ENCODE measurements at regions not wholly inside any gene's neighbourhood (a gene's known extent, or its start where the extent isn't known, plus 50 kb on each side); places are given as distances from the start of the nearest gene placed in this dataset.

GRCh38 chr11:45023065-45023365 lies 72.3 kb upstream of the TP53I11 start:
- Histone ChIP-seq H3K4me3 (no peak overlapping the region), H3K36me3 (no peaks in the 10 kb centered on the region), H3K27ac (no peak overlapping the region), H3K4me1 (ENCODE audit: insufficient read depth) (peaks cover 7% of the 10 kb centered on the region), H3K27me3 (no peaks in the 10 kb centered on the region), H3K9me3 (no peaks in the 10 kb centered on the region)
- 65 to 73% (median 71%) methylated on average over 5 of the region's 5 CpGs for WGBS, 3 donors
- no peak for TF ChIP-seq POLR2A (IDR thresholded peaks at IDR 0.05)
- no peak for TF ChIP-seq EP300 (IDR thresholded peaks at IDR 0.05)
- TF ChIP-seq, protein P1, sequence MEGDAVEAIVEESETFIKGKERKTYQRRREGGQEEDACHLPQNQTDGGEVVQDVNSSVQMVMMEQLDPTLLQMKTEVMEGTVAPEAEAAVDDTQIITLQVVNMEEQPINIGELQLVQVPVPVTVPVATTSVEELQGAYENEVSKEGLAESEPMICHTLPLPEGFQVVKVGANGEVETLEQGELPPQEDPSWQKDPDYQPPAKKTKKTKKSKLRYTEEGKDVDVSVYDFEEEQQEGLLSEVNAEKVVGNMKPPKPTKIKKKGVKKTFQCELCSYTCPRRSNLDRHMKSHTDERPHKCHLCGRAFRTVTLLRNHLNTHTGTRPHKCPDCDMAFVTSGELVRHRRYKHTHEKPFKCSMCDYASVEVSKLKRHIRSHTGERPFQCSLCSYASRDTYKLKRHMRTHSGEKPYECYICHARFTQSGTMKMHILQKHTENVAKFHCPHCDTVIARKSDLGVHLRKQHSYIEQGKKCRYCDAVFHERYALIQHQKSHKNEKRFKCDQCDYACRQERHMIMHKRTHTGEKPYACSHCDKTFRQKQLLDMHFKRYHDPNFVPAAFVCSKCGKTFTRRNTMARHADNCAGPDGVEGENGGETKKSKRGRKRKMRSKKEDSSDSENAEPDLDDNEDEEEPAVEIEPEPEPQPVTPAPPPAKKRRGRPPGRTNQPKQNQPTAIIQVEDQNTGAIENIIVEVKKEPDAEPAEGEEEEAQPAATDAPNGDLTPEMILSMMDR (IDR thresholded peaks at IDR 0.05) = no peak
- no peak for DNase-seq
- intact Hi-C loops (cut with DNase I) = no loop called here

DNA sequence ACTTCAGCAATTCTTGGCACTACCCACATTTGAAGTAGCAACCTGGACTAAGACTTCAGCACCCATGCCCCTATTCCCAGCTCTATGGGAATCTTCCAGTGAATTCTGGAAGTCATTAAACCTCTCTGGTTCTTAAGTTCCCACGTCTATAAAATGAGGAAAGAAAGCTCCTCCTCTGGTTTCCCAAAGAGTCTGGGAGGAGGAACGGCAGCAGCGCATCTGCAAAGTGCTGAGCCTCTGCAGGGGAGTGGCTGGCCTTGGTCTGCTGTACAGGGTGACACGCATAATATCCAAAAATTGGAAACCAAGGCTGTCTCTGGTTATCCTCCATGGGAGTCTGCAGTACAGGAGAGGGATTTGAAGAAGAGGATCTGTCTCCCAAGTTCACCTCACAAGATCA lies 73.6 kb upstream of the TP53I11 start:
- no peaks in the 10 kb centered on the region for H3K9me3 ChIP-seq
- no peaks in the 10 kb centered on the region for H3K36me3 ChIP-seq
- DNase-seq = no peak
- WGBS, 3 donors = 45 to 58% (median 48%) methylated on average over 4 of the region's 4 CpGs
- TF ChIP-seq EP300 (IDR thresholded peaks at IDR 0.05) = no peak
- TF ChIP-seq, protein P1 (IDR thresholded peaks at IDR 0.05) = no peak
- no peak for TF ChIP-seq POLR2A (IDR thresholded peaks at IDR 0.05)
- no peak overlapping the region for H3K4me3 ChIP-seq
- no peak overlapping the region for H3K27ac ChIP-seq
- peaks cover 7% of the 10 kb centered on the region for H3K4me1 ChIP-seq (ENCODE audit: insufficient read depth)
- intact Hi-C loops (cut with DNase I) = no loop called here
- H3K27me3 ChIP-seq = no peaks in the 10 kb centered on the region

GRCh38 chr11:45024846-45025588 lies 74.3 kb upstream of the TP53I11 start:
- WGBS, 3 donors = 91 to 94% (median 92%) methylated on average over 4 of the region's 4 CpGs
- TF ChIP-seq, protein P1 (IDR thresholded peaks at IDR 0.05) = no peak
- no peak for TF ChIP-seq EP300 (IDR thresholded peaks at IDR 0.05)
- TF ChIP-seq POLR2A (IDR thresholded peaks at IDR 0.05) = no peak
- no peak overlapping the region for H3K27ac ChIP-seq

DNA sequence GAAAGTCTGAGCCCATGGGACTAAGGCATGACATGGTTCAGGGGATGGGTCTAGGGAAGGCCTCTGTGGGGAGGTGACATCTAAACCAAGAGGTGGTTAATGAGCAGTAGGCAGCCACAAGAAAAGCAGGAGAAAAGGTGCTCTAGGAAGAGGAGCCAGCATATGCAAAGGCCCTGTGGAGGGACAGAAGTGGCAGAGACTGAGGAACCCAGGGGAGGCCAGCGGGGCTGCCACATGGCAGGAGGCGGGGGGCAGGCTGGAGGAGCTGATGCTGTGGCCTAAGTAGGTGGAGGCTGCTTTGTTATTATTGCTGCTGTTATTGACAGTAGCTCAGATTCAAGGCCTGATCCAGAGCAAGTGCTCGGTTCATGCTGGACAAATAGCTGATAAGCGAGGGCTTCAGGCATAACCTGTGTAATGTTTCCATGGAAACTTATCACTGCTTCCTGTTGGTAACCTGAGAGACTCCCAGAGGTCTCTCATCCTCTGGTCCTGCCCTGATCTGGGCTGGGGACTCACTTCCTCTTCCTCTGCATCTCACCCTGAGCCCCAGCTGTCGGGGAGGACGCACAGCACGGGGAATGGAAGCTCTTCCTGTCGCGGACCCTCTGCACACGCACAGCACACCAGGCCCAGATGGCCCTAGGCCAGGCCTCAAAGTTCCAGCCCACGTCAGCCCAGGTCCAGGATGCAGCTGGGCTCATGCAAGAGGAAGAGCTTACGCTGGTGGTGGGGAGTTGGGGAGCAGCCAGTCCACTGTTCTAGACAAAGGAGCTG lies 75.2 kb upstream of the TP53I11 start:
- TF ChIP-seq EP300 (IDR thresholded peaks at IDR 0.05) (no peak), POLR2A (IDR thresholded peaks at IDR 0.05) (no peak)
- TF ChIP-seq, protein P1 (IDR thresholded peaks at IDR 0.05) = no peak
- peak in 1 of 5 donors; percentile 32 for DNase-seq
- intact Hi-C loops (cut with DNase I) = no loop called here
- H3K4me1 ChIP-seq (ENCODE audit: insufficient read depth) = peaks cover 7% of the 10 kb centered on the region
- H3K27ac ChIP-seq = no peak overlapping the region
- no peaks in the 10 kb centered on the region for H3K9me3 ChIP-seq
- no peak overlapping the region for H3K4me3 ChIP-seq
- no peaks in the 10 kb centered on the region for H3K36me3 ChIP-seq
- H3K27me3 ChIP-seq = no peaks in the 10 kb centered on the region
- 36 to 48% (median 46%) methylated on average over 12 of the region's 12 CpGs for WGBS, 3 donors

More at GRCh38 chr11:45024846-45025588, 74.3 kb upstream of the TP53I11 start:
- no peaks in the 10 kb centered on the region for H3K27me3 ChIP-seq
- DNase-seq = no peak
- intact Hi-C loops (cut with DNase I) = no loop called here
- no peaks in the 10 kb centered on the region for H3K9me3 ChIP-seq
- no peaks in the 10 kb centered on the region for H3K36me3 ChIP-seq
- H3K4me1 ChIP-seq (ENCODE audit: insufficient read depth) = peaks cover 7% of the 10 kb centered on the region
- H3K4me3 ChIP-seq = no peak overlapping the region

All from ovary (tissue), 7 donors.